ENCODE measurements at regions not wholly inside any gene's neighbourhood (a gene's known extent, or its start where the extent isn't known, plus 50 kb on each side); places are given as distances from the start of the nearest gene placed in this dataset.

DNA sequence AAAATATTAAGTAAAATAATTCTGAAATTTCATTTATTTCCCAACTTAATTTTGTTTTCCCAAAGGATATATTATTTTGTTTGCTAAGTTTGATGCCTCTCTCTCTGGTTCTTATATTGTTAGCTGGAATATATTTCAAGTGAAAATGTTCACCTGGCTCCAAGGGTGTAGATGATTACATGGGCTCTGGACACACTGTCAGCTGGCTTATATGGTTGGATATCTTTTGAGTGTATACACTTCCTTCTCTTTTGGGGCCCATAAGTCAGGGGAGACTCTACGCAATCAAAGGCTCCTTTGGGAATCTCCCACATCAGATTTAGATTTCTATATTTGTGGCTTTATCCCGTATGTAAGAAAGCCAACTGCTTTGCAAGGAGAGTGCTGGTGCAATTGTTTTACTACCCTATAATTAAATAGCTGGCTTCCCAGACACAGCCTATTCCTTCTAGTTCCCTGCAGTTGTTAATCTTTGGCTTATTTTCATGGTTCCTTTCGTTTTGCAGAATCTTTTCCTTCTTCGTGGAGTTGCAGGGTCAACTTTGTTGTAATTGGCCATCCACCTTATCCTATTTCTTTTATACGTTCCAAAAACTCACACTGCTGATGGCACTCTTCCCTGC, 225.7 kb downstream of the DPH6 start:
- DNase-seq (ENCODE audit: low read depth in 3 of 3, low spot score in 2 of 3): no peak

DNA sequence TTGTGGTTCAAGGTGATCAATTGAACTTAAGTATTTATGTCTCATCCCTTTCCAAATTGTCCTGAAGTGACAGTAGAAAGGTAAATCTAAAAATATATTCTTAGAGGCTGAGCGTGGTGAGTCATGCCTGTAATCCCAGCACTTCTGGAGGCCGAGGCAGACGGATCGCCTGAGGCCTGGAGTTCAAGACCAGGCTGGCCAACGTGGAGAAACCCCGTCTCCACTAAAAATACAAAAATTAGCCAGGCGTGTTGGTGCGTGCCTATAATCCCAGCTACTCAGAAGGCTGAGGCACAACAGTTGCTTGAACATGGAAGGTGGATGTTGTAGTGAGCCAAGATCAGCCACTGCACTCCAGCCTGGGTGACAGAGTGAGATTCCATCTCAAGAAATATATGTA, 226.6 kb downstream of the DPH6 start:
- DNase-seq (ENCODE audit: low read depth in 3 of 3, low spot score in 2 of 3): no peak

GRCh38 chr15:35317217-35317616, 228.7 kb downstream of the DPH6 start:
- DNase-seq (ENCODE audit: low read depth in 3 of 3, low spot score in 2 of 3): no peak

DNA sequence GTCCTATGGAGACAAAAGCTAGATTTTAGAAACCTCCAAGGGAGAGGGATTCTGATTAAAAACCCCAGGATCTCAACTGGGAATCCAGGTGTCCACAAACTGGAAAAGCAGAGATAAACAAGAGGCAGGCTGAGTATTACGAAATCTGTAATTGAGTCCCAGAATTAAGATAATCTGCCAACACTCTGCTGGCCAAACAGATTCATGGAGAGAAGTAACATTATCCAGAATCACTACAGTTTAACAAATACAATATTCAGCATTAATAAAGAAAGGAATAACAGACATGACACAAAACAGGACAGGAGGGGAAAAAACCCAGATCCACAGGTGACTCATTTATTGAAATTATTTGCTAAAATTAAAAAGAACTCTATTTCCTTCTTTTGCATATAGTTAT, 227.2 kb upstream of the NANOGP8 start:
- no peak for DNase-seq (ENCODE audit: low read depth in 3 of 3, low spot score in 2 of 3)

DNA sequence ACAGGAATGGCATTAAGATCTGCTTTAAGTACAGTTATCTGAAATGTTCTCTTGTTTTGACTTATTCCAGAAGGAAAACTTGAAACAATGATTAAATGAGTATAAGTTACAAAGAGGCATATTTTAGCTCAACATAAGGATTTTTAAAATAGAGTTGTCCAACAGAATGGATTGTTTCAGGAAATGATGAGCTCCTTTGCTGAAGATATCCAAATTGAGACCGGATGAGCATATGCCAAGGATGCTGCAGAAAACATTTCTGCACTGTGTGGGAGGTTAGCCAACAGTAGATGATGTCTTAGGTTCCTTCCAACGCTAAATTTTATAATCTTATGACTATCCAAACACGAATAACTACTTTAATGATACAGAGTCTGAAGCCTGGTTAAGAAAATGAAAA, 226.5 kb upstream of the NANOGP8 start:
- no peak for DNase-seq (ENCODE audit: low read depth in 3 of 3, low spot score in 2 of 3)

GRCh38 chr15:35309886-35310285, 224.8 kb upstream of the NANOGP8 start:
- no peak for DNase-seq (ENCODE audit: low read depth in 3 of 3, low spot score in 2 of 3)

DNA sequence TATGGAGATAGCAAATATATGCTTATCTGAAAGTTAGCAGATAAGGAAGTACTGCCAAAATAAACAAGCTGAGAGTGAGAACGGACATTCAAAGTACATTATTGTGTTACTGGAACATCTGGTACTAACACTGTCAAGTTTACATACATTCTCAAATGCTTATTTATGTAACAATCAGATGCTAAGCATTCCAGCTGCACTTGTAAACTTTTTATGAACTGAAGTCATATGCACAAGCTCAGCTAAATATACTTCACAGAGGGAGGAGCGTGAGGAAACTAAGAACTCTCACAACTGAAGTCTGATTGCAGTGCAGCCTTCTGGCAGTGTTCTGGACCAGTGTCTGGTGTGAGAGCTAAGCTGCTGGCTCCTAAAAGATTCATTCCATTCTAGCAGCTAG, 223.7 kb upstream of the NANOGP8 start:
- no peak for DNase-seq (ENCODE audit: low read depth in 3 of 3, low spot score in 2 of 3)

DNA sequence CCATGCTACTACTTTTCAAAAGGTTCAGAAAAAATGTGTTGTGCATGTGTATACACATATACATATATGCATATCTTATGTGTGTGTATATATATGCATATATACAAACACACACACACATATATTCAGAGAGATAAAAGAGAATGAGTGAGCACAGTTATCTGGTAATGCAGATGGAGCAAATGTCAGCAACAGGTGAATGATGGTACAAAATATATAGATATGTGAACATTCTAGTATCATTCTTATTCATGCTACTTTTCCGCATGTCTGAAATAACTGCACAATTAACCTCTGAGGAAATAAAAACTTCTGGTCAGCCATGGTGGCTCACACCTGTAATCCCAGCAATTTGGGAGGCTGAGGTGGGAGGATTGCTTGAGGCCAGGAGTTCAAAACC, 222.6 kb upstream of the NANOGP8 start:
- DNase-seq (ENCODE audit: low read depth in 3 of 3, low spot score in 2 of 3): no peak

DNA sequence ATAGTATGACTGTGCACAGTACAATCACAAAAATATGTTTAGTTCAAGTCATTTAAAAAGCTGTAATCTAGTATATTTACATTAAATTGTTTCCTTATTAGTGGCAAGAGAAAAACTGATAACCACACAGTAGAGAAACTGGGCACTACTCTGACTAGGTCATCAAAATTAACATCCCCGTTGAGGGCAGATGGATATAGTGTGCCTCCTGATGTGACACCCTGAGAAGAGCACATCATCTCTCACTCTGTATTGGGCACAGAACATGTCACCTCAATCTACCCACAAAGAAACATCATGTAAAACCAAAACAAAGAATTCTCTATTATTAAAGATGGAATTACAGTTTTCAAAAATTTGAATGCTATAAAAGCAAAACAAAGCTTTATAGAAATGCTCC, 221.9 kb upstream of the NANOGP8 start:
- DNase-seq (ENCODE audit: low read depth in 3 of 3, low spot score in 2 of 3): no peak

DNA sequence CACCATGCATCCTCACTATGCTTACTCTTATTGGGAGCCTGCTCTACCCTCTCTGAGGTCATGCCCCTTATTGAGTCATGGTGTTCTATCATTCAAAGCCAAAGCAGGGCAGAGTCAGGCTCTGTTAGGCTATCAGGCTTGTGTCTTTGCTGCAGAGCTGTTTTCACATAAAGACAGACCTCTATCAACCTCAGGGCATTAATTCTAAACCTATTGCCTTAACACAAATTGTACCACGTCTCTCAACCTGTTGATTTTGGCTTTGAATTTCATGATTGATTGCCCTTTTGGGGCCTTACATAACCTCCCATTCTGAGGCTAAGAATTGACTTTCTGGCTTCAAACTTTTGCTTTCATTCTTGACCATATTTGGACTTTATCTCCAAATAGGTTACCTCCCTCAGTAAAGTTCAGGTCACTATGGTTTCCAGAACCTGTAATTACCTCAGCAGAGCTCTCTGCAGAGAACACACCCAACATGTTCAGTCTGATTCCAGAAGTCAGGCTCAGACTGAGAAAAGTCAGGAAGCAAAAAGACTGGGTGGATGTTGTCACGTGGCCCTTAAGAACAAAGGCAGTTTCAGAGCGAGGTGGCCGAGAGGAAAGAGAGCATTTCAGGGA, 221.4 kb upstream of the NANOGP8 start:
- no peak for DNase-seq (ENCODE audit: low read depth in 3 of 3, low spot score in 2 of 3)

DNA sequence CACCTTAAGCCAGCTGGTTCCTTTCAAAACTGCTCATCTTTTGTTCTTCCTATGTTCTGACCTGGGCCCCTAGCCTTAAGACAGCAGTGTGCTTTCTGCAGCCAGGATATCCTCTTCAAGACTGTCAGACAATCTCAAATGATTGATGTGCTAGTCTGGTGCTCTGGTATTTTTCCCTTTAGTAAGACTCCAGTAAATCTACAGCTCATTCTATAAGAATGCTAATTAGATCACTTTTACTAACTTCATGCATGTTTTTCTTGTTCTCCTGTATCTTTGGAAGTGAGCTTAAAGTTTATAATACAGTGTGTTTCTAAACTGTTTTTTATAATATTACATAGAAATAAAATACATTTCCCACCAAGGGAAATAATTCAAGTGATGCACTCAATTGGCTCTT, 220.9 kb upstream of the NANOGP8 start:
- no peak for DNase-seq (ENCODE audit: low read depth in 3 of 3, low spot score in 2 of 3)

DNA sequence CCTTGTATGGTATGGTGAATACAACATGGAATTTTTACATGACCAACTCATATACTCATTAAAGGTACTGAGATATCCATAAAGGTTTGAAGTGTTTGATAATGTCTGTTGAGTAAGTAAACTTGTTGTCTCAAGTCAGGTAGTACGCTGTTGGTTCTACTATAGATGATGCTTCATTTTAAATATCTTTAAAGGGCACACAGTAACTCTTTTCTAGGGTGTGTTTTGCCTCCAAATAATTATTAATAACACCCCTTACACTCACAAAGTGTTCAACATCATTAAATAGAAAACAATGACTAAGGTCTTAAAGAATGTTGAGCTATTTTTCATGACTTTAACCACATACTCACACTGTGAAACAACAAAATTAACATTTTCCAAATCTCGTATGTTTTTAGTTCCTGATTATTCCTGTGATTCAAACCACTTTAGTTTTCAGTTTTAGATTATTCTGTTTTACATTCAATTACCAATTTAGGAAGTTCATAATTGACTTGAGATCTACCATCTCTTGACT, 220.0 kb upstream of the NANOGP8 start:
- no peak for DNase-seq (ENCODE audit: low read depth in 3 of 3, low spot score in 2 of 3)

DNA sequence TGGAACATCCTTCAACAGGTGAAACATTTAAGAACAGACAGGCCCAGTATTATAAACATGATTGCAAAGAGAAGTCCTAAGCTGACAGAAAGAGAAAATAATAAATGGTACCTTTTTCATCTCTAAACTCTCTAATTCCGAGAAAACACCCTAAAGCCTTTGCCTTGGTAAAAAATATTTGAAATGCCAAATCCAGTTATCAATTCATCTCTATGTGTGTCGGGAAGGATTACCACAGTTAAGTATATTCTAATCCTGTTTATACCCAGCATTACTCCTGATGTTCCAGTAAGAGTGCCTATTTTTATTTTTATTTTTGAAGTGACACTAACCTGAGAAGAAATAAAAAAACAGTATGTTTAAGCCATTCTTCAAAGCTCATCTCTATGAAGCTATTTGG, 219.3 kb upstream of the NANOGP8 start:
- DNase-seq (ENCODE audit: low read depth in 3 of 3, low spot score in 2 of 3): no peak

GRCh38 chr15:35302334-35302733, 217.2 kb upstream of the NANOGP8 start:
- DNase-seq (ENCODE audit: low read depth in 3 of 3, low spot score in 2 of 3): no peak

DNA sequence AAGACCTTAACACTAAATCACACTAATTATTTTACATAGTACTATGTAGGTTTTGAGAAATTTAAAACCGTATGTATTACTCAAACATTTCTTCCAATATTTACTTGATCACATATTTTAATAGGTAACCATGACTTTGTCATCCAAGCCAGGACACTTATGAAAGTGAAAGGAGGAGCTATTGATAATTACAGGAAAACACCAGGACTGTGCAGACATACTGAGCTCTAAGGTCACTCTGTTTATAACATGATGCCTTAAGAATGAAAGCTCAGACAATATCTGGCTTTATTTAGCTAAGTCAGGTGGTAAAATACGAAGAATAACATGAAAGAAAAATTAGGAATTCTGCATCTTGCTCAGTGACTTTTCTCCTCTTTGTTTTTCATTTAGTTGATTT, 216.0 kb upstream of the NANOGP8 start:
- DNase-seq (ENCODE audit: low read depth in 3 of 3, low spot score in 2 of 3): no peak

- DNase-seq (ENCODE audit: low read depth in 3 of 3, low spot score in 2 of 3): no peak
These were observed 214.1 kb upstream of the NANOGP8 start for GRCh38 chr15:35299059-35299735.

DNA sequence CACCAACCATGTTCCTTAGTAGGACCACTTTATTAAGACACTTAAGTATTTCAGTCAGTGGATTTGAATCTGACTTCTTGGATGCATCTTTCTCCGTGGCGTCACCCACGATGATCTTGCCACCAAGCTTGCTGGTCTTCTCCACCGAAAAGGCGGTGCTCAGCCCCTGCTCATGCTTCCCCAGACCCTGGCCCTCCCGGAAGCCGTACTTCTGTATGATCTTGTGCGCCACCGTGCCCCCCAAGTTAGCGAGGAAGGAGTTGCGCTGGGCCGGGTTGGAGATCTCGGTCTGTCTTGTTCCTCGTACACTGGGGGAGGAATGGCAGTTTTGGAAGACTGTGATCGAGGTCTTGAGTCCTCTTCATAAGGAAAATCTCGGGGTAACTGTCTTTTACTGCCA, 213.4 kb upstream of the NANOGP8 start:
- DNase-seq (ENCODE audit: low read depth in 3 of 3, low spot score in 2 of 3): no peak

- DNase-seq (ENCODE audit: low read depth in 3 of 3, low spot score in 2 of 3): no peak
These were observed 208.4 kb upstream of the NANOGP8 start for GRCh38 chr15:35293353-35294130.

DNA sequence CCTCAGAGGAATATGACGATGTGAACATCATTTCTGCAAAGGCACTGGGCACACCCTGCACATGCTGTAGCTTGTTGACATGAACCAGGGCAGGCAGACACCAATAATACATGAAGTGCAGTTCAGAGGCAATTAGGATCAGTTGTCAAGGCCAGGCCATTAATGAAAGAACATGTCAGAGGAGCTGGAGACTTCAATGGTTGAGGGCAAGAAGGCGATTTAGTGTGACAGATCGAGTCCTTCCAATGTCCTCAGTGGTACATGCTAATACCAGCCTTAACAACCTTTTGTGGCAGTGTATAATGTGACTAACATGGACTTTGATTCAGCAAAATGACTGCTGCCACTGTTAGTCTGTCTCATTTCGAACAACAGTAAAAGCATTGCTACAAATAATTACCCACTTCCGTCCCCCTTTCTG, 205.2 kb upstream of the NANOGP8 start:
- DNase-seq (ENCODE audit: low read depth in 3 of 3, low spot score in 2 of 3): no peak

- peak in 1 of 3 donors; percentile 46 for DNase-seq (ENCODE audit: low read depth in 3 of 3, low spot score in 2 of 3)
These were observed 204.0 kb upstream of the NANOGP8 start for GRCh38 chr15:35289024-35289617.

DNA sequence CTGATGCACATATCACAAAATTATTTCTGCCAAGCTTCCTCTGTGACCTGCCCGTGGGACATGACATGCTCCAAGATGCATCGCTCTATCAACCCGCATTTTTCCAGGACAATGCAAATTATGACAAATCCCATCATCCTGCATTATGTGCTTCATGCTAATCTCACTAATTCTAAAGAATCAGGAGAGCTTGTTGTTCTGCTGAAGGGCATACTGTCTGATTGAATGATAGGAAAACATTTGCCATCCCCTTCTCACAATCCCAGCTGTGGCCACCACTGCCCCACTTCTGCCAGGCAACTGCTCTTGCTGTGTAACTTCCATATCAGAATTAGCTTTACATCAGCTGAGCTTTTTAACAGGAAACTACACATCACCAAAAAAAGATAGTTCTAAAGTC, 203.5 kb upstream of the NANOGP8 start:
- DNase-seq (ENCODE audit: low read depth in 3 of 3, low spot score in 2 of 3): no peak

Data from right renal cortex interstitium (tissue), 3 donors.